CD4-positive, alpha-beta T cell treated with Interleukin-6 for 4 hours (primary cell): ENCODE measurements at regions not wholly inside any gene's neighbourhood (a gene's known extent, or its start where the extent isn't known, plus 50 kb on each side); places are given as distances from the start of the nearest gene placed in this dataset.
A peak's percentile ranks its signal among the peaks of the same experiment; 100 is the strongest.
"Not testable (repeated sequence)": the region's sequence is repeated elsewhere in the genome, so short reads cannot be mapped to it uniquely, and the experiment has no call there.

Experiments used
- DNase-seq: peaks from one replicate; pipeline ENCODE4 v3.0.0-alpha.2; 2020; ENCODE audit warnings: mixed read lengths

DNA sequence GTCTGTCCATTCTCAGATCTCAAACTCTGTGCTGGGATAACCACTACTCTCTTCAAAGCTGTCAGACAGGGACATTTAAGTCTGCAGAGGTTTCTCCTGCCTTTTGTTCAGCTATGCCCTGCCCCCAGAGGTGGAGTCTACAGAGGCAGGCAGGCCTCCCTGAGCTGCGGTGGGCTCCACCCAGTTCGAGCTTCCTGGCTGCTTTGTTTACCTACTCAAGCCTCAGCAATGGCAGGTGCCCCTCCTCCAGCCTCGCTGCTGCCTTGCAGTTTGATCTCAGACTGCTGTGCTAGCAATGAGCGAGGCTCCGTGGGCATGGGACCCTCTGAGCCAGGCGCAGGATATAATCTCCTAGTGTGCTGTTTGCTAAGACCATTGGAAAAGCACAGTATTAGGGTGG is 53.1 kb upstream of the HUNK start:
- DNase-seq = not testable (repeated sequence)

DNA sequence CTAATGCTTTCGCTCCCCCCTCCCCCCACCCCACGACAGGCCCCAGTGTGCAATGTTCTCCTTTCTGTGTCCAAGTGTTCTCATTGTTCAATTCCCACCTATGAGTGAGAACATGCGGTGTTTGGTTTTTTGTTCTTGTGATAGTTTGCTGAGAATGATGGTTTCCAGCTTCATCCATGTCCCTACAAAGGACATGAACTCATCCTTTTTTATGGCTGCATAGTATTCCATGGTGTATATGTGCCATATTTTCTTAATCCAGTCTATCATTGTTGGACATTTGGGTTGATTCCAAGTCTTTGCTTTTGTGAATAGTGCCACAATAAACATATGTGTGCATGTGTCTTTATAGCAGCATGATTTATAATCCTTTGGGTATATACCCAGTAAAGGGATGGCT is 58.5 kb upstream of the HUNK start:
- not testable (repeated sequence) for DNase-seq

GRCh38 chr21:31813862-31814261 is 59.0 kb upstream of the HUNK start:
- no peak for DNase-seq

- no peak for DNase-seq
These were observed 68.8 kb upstream of the HUNK start for GRCh38 chr21:31804008-31804394.

DNA sequence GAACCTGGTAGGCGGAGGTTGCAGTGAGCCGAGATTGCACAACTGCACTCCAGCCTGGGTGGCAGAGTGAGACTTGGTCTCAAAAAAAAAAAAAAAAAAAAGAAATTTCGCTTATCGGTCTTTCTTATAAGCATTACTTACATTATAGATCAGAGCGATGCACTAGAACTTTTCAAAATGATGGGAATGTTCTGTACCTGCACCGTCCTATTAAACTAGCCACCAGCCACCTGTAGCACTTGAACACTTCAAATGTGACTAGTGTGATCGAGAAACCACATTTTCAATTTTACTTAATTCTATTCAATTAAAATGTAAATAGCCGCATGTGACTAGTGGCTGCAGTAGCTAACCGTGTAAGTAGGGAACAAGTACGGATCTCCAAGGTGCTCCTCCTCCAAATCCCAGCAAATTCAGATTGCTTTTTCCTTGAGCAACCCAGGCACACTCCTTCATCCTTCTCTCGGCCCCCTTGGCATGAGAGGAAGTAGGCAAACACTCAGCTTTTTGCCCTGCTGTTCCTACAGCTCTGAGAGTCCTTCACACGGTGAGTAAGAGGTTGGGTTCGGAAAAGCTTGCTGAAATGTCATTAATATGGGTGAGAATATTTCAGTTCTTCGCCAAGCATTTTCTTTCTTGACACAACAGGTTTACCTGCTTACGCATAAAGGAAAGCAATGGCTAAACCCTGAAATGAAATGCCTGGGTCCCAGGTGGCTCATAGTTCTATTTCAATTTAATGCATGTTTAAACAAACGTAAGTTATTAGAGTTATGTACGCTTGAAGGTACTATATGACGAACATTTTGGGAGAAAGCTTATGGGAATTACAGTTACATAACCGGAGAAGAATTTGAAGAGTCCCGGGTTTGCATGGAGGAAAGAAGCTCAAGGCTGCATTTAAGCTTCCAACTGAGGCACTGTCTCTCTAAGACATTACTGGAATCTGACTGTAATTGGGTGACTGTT is 69.5 kb upstream of the HUNK start:
- no peak for DNase-seq

GRCh38 chr21:31802331-31802730 is 70.4 kb upstream of the SCAF4 start:
- DNase-seq = no peak

DNA sequence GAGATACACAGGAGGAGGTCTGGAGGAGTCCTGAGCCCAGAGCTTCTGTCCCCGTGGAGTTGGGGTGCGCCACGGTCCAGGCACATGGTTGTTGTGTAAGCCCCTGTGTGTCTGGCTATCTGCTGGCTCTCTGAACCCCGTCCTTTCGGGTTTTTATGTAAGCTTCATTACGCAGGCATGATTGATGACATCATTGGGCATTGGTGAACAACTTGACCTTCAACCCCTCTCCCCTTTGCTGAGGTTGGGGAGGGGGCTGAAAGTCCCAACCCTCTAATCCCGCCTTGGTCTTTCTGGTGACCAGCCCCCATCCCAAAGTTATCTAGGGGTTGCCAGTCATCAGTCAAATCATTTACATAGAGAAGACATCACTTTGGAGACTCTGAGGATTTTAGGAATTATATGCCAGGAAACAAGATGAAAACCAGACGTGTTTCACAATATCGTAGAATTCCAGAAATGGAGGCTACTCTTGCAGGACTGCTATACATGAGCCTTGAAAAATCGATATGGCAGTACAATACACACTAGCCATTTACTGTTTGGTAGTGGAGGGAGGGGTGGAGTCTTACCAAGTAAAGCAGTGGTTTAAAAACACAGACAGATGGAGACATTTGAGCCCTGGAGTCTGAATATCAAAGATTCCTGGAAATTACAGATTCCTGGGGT is 69.8 kb upstream of the SCAF4 start:
- no peak for DNase-seq

DNA sequence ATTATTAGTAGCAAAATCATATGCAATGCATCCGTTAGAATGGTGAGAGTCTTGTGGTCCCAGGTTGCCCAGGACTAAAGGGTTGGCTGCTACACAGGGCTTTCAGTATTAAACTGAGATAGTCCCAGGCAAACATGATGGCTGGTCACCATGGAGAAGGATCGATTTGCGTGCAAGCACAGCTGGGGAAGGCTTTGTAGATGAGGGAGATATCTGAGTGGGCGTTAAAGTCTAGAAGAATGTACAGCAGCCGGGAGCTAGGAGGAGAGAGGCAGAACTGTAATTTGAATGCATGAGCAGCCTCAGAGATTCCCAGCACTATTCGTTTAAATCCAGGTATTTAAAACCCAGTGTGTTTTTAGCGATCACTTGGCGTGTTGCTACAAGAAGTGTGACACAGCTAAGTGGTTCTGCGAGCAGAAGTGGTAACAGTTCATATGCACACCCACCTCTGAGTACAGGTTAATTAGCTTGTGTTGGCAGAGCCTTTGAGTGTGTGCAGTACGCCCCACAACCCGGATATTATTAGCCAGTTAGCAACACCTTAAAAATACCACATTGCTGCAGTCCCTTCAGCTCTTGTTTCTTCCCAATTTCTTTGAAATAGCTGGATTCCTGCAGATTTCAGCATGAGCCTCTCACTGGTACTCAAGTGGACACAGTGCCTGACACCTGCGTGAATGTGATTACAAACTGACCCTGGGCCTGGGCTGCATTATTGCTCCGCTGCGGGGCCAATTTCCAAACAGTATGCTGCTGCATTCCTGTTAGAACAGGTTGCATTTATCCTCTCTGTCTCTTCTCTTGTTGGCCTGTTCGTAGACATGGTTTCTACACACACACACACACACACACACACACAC is 67.2 kb upstream of the SCAF4 start:
- no peak for DNase-seq

- no peak for DNase-seq
These were observed 64.1 kb upstream of the SCAF4 start for GRCh38 chr21:31795992-31796391.

- not testable (repeated sequence) for DNase-seq
These were observed 58.5 kb upstream of the SCAF4 start for GRCh38 chr21:31790420-31790819.

DNA sequence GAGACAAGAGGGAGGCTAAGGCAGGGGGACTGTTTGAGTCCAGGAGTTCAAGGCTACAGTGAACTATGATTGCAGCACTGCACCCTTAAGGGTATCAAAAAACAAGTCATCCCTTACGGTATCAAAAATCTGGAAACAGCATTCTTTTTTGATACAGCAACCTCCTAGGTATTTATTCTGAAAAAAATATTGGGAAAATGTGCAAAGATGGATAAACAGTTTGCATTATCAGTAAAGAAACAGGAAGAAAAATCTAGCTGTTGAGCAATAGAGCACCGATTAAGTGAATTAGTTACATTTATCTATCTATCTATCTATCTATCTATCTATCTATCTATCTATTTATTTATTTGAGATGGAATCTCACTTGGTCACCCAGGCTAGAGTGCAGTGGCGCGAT is 56.7 kb upstream of the SCAF4 start:
- no peak for DNase-seq

GRCh38 chr21:31787691-31788090 is 55.8 kb upstream of the SCAF4 start:
- DNase-seq = not testable (repeated sequence)

- no peak for DNase-seq
These were observed 54.4 kb upstream of the SCAF4 start for GRCh38 chr21:31786164-31786920.

- peak; percentile 50 for DNase-seq
These were observed 53.6 kb upstream of the SCAF4 start for GRCh38 chr21:31785237-31786163.

GRCh38 chr21:31781737-31782136 is 49.8 kb upstream of the SCAF4 start:
- no peak for DNase-seq
